ENCODE measurements at regions not wholly inside any gene's neighbourhood (a gene's known extent, or its start where the extent isn't known, plus 50 kb on each side); places are given as distances from the start of the nearest gene placed in this dataset.
"Not testable (repeated sequence)": the region's sequence is repeated elsewhere in the genome, so short reads cannot be mapped to it uniquely, and the experiment has no call there.

DNA sequence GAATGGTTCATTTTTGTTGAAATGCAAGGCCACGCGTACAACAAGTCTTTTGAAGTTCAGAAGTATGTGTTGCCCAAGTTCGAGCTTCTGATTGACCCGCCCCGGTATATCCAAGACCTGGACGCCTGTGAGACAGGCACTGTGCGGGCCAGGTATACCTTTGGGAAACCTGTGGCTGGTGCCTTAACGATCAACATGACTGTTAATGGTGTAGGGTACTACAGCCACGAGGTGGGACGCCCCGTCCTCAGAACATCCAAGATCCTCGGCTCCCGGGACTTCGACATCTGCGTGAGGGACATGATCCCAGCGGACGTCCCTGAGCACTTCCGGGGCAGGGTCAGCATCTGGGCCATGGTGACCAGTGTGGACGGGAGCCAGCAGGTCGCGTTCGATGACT lies 1246.9 kb upstream of the PHF14 start:
- H3K27me3 ChIP-seq (ENCODE audit: insufficient read depth, low read length); H3K36me3 ChIP-seq (ENCODE audit: insufficient read depth, low read length); H3K4me3 ChIP-seq (ENCODE audit: low read length); H3K4me1 ChIP-seq (ENCODE audit: insufficient read depth, low read length); H2AFZ ChIP-seq (ENCODE audit: low read depth, low read length); H3K9me3 ChIP-seq (ENCODE audit: low read length): not testable (repeated sequence)

- H2AFZ ChIP-seq (ENCODE audit: low read depth, low read length); H3K36me3 ChIP-seq (ENCODE audit: insufficient read depth, low read length); H3K4me1 ChIP-seq (ENCODE audit: insufficient read depth, low read length); H3K27me3 ChIP-seq (ENCODE audit: insufficient read depth, low read length); H3K4me3 ChIP-seq (ENCODE audit: low read length); H3K9me3 ChIP-seq (ENCODE audit: low read length): not testable (repeated sequence)
These were observed 1246.2 kb upstream of the PHF14 start for GRCh38 chr7:9727467-9727869.

GRCh38 chr7:9728014-9728657 lies 1245.5 kb upstream of the PHF14 start:
- not testable (repeated sequence) for H2AFZ ChIP-seq (ENCODE audit: low read depth, low read length); H3K4me3 ChIP-seq (ENCODE audit: low read length); H3K9me3 ChIP-seq (ENCODE audit: low read length); H3K4me1 ChIP-seq (ENCODE audit: insufficient read depth, low read length); H3K36me3 ChIP-seq (ENCODE audit: insufficient read depth, low read length); H3K27me3 ChIP-seq (ENCODE audit: insufficient read depth, low read length)

- H3K27me3 ChIP-seq (ENCODE audit: insufficient read depth, low read length): no peaks in the 10 kb centered on the region
- H3K4me3 ChIP-seq (ENCODE audit: low read length): no peak overlapping the region
- no peaks in the 10 kb centered on the region for H3K36me3 ChIP-seq (ENCODE audit: insufficient read depth, low read length)
- no peak overlapping the region for H2AFZ ChIP-seq (ENCODE audit: low read depth, low read length)
- no peaks in the 10 kb centered on the region for H3K4me1 ChIP-seq (ENCODE audit: insufficient read depth, low read length)
- H3K9me3 ChIP-seq (ENCODE audit: low read length): no peaks in the 10 kb centered on the region
These were observed 1221.6 kb upstream of the PHF14 start for GRCh38 chr7:9752033-9752432.

DNA sequence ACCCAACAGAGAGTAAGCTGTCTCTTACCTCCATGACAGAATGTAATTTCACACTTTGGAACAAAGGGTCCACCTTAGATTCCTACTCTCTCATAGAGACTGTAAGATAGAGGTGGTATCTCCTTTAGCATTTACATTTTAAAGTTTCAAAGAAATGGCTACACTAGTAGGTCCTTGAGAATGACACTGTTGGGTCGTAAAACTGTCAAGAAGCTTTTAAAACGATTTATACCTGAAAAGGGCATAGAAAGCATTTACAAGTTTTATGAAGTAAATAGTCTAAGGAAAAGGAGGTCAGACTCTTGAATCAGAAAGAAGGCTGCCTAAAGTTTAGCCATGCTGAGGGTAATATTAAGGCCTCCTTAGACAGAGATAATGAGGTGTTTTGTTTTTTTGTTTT lies 1212.4 kb upstream of the PHF14 start:
- no peaks in the 10 kb centered on the region for H3K4me1 ChIP-seq (ENCODE audit: insufficient read depth, low read length)
- H2AFZ ChIP-seq (ENCODE audit: low read depth, low read length): no peak overlapping the region
- no peak overlapping the region for H3K4me3 ChIP-seq (ENCODE audit: low read length)
- no peaks in the 10 kb centered on the region for H3K27me3 ChIP-seq (ENCODE audit: insufficient read depth, low read length)
- no peaks in the 10 kb centered on the region for H3K9me3 ChIP-seq (ENCODE audit: low read length)
- no peaks in the 10 kb centered on the region for H3K36me3 ChIP-seq (ENCODE audit: insufficient read depth, low read length)

- H3K9me3 ChIP-seq (ENCODE audit: low read length): no peaks in the 10 kb centered on the region
- peaks cover 11% of the 10 kb centered on the region for H3K4me1 ChIP-seq (ENCODE audit: insufficient read depth, low read length)
- H3K27me3 ChIP-seq (ENCODE audit: insufficient read depth, low read length): no peaks in the 10 kb centered on the region
These were observed 1196.8 kb upstream of the PHF14 start for GRCh38 chr7:9776900-9777299.

GRCh38 chr7:9778367-9778766 lies 1195.3 kb upstream of the PHF14 start:
- Histone ChIP-seq H3K27me3 (ENCODE audit: insufficient read depth, low read length) (no peaks in the 10 kb centered on the region), H3K36me3 (ENCODE audit: insufficient read depth, low read length) (no peaks in the 10 kb centered on the region), H3K9me3 (ENCODE audit: low read length) (no peaks in the 10 kb centered on the region), H2AFZ (ENCODE audit: low read depth, low read length) (no peak overlapping the region), H3K4me1 (ENCODE audit: insufficient read depth, low read length) (peaks cover 14% of the 10 kb centered on the region), H3K4me3 (ENCODE audit: low read length) (no peak overlapping the region)

More at GRCh38 chr7:9776900-9777299, 1196.8 kb upstream of the PHF14 start:
- no peaks in the 10 kb centered on the region for H3K36me3 ChIP-seq (ENCODE audit: insufficient read depth, low read length)
- no peak overlapping the region for H3K4me3 ChIP-seq (ENCODE audit: low read length)
- no peak overlapping the region for H2AFZ ChIP-seq (ENCODE audit: low read depth, low read length)

DNA sequence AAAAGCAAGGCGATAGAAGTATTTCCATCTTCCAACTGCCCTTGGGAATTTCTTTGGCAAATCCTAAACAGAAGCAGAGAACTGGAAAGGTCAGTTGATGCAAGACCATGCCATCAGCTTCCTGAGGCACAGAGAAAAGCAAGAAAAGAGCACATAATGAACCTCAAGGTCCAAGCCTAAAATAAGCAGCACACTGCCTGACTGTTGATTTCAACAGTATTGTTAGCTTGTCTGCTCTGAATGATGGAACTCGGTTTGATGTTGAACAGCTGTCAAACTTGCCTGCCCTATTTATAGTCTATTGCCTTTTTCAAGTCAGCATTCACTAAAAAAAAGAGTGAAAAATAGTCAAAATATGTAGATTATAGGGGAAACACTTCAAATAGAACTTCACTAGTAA lies 1192.0 kb upstream of the PHF14 start:
- Histone ChIP-seq H3K27me3 (ENCODE audit: insufficient read depth, low read length) (no peaks in the 10 kb centered on the region), H3K4me1 (ENCODE audit: insufficient read depth, low read length) (peaks cover 14% of the 10 kb centered on the region), H2AFZ (ENCODE audit: low read depth, low read length) (no peak overlapping the region), H3K4me3 (ENCODE audit: low read length) (no peak overlapping the region), H3K36me3 (ENCODE audit: insufficient read depth, low read length) (no peaks in the 10 kb centered on the region), H3K9me3 (ENCODE audit: low read length) (no peaks in the 10 kb centered on the region)

DNA sequence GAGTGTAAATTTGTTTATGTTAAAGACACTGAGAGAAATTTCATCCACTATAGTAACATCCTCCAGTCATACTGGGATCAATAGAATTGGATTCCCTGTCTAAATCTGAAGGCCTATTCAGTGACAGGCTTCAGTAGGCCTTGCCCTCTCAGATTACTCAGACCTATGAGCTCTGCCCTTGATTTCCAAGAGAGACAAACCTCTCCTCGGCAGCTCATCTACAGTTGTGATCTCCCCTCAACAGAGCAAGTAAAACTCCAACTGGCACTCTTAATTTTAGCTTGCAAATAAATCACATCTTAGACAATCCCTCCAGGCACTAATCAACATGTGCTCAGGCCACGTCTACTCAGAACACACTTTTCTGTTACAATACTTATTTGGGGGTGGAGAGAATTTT lies 1191.4 kb upstream of the PHF14 start:
- no peaks in the 10 kb centered on the region for H3K27me3 ChIP-seq (ENCODE audit: insufficient read depth, low read length)
- no peaks in the 10 kb centered on the region for H3K9me3 ChIP-seq (ENCODE audit: low read length)
- H3K4me1 ChIP-seq (ENCODE audit: insufficient read depth, low read length): peaks cover 14% of the 10 kb centered on the region
- H2AFZ ChIP-seq (ENCODE audit: low read depth, low read length): no peak overlapping the region
- no peak overlapping the region for H3K4me3 ChIP-seq (ENCODE audit: low read length)
- no peaks in the 10 kb centered on the region for H3K36me3 ChIP-seq (ENCODE audit: insufficient read depth, low read length)

- Histone ChIP-seq H3K4me3 (ENCODE audit: low read length) (no peak overlapping the region), H3K27me3 (ENCODE audit: insufficient read depth, low read length) (no peaks in the 10 kb centered on the region), H3K9me3 (ENCODE audit: low read length) (no peaks in the 10 kb centered on the region), H3K36me3 (ENCODE audit: insufficient read depth, low read length) (no peaks in the 10 kb centered on the region), H2AFZ (ENCODE audit: low read depth, low read length) (no peak overlapping the region), H3K4me1 (ENCODE audit: insufficient read depth, low read length) (peaks cover 14% of the 10 kb centered on the region)
These were observed 1188.5 kb upstream of the PHF14 start for GRCh38 chr7:9785211-9785610.

DNA sequence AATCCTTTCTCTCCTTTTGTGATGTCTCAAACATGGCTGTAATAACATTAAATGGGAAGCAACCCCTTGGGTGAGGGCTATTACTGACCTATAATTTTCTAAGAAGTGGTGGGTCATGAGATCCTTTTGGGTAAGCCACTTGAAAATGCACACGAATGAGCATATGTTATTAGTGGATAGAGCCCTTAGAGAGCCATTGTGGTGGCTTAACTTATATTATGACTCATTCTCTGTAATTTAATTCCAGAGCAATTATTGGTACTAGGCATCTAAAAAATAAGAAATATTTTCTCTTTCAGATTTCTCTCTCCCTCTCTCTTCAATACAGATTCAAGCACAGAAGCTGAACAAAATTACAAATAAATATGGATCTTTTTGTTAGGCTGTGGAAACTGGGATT lies 1177.4 kb upstream of the PHF14 start:
- Histone ChIP-seq H3K27me3 (ENCODE audit: insufficient read depth, low read length) (no peaks in the 10 kb centered on the region), H3K36me3 (ENCODE audit: insufficient read depth, low read length) (no peaks in the 10 kb centered on the region), H2AFZ (ENCODE audit: low read depth, low read length) (no peak overlapping the region), H3K4me1 (ENCODE audit: insufficient read depth, low read length) (no peaks in the 10 kb centered on the region), H3K4me3 (ENCODE audit: low read length) (no peak overlapping the region), H3K9me3 (ENCODE audit: low read length) (no peaks in the 10 kb centered on the region)

- Histone ChIP-seq H3K4me3 (ENCODE audit: low read length) (no peak overlapping the region), H2AFZ (ENCODE audit: low read depth, low read length) (no peak overlapping the region), H3K36me3 (ENCODE audit: insufficient read depth, low read length) (no peaks in the 10 kb centered on the region), H3K4me1 (ENCODE audit: insufficient read depth, low read length) (no peaks in the 10 kb centered on the region), H3K9me3 (ENCODE audit: low read length) (no peaks in the 10 kb centered on the region), H3K27me3 (ENCODE audit: insufficient read depth, low read length) (no peaks in the 10 kb centered on the region)
These were observed 1151.0 kb upstream of the PHF14 start for GRCh38 chr7:9822458-9823290.

DNA sequence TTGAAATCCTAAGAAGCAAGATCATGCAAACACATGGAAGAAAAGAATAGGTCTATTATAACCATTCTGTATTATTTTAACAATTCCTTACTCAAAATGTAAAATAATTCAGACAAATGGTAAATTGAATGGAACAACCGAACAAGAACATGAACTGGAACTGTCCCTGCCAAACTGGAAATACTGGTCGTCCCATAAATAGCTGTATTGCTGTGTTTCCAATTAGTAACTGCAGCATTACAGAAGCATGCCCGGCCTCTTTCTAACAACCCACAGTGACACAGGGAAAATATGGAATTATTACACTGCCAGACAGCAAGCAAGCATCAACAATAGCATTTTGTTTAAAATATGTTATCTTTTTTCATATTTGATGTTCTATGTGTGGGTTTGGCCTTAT lies 1138.5 kb upstream of the PHF14 start:
- no peaks in the 10 kb centered on the region for H3K4me1 ChIP-seq (ENCODE audit: insufficient read depth, low read length)
- H3K36me3 ChIP-seq (ENCODE audit: insufficient read depth, low read length): no peaks in the 10 kb centered on the region
- H3K9me3 ChIP-seq (ENCODE audit: low read length): no peaks in the 10 kb centered on the region

DNA sequence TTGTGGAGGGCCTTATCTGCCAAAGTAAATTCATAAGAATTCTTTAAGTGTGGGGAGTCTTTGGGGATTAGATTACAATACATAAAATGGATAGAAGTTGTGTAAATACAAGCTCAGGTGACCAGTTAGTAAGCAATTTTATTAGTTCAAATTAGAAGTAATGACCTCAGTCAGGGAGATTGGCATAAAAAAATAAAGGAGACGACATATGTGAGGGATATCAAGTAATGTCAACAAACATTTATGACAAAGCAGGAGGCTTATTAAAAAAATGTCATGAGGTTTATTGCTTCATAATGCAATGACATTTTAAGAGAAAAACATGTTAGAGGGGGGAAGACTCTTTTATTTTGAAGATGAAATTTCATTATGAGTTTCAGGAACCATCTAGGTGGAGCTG lies 1137.0 kb upstream of the PHF14 start:
- H2AFZ ChIP-seq (ENCODE audit: low read depth, low read length): no peak overlapping the region
- no peak overlapping the region for H3K4me3 ChIP-seq (ENCODE audit: low read length)
- no peaks in the 10 kb centered on the region for H3K36me3 ChIP-seq (ENCODE audit: insufficient read depth, low read length)
- no peaks in the 10 kb centered on the region for H3K27me3 ChIP-seq (ENCODE audit: insufficient read depth, low read length)
- no peaks in the 10 kb centered on the region for H3K4me1 ChIP-seq (ENCODE audit: insufficient read depth, low read length)
- H3K9me3 ChIP-seq (ENCODE audit: low read length): no peaks in the 10 kb centered on the region

More for the DNA sequence above, 1138.5 kb upstream of the PHF14 start:
- Histone ChIP-seq H2AFZ (ENCODE audit: low read depth, low read length) (no peak overlapping the region), H3K27me3 (ENCODE audit: insufficient read depth, low read length) (no peaks in the 10 kb centered on the region), H3K4me3 (ENCODE audit: low read length) (no peak overlapping the region)

Measured in neuron (in vitro differentiated cells).